ENCODE measurements at regions not wholly inside any gene's neighbourhood (a gene's known extent, or its start where the extent isn't known, plus 50 kb on each side); places are given as distances from the start of the nearest gene placed in this dataset.

DNA sequence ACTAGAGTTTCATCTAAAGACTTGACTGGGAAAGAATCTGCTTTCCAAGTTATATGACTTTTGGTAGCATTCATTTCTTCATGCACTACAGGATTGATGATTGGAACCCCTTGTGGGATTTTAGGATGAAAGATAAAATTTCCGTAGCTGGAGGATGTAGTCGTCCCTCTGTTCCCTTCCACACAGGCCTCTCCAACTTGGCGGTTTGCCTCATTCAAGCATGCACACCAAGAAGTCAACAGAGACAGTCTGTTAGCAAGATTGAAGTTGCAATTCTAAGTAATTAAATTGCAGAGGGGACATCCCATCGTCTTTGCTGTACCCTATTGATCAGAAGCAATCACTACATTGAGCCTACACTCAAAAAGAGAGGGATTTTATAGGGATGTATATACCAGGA is 777.4 kb upstream of the HS3ST1 start:
- DNase-seq, result no peak
- H3K9ac ChIP-seq (ENCODE audit: low read length), result no peak overlapping the region
- no CpG with 5 or more reads among the region's 4 CpGs for WGBS (ENCODE audit: insufficient coverage)
- no peaks in the 10 kb centered on the region for H4K20me1 ChIP-seq (ENCODE audit: control insufficient read depth, insufficient read depth, low read length, poor library complexity, severe bottlenecking)
- TF ChIP-seq, protein P1, sequence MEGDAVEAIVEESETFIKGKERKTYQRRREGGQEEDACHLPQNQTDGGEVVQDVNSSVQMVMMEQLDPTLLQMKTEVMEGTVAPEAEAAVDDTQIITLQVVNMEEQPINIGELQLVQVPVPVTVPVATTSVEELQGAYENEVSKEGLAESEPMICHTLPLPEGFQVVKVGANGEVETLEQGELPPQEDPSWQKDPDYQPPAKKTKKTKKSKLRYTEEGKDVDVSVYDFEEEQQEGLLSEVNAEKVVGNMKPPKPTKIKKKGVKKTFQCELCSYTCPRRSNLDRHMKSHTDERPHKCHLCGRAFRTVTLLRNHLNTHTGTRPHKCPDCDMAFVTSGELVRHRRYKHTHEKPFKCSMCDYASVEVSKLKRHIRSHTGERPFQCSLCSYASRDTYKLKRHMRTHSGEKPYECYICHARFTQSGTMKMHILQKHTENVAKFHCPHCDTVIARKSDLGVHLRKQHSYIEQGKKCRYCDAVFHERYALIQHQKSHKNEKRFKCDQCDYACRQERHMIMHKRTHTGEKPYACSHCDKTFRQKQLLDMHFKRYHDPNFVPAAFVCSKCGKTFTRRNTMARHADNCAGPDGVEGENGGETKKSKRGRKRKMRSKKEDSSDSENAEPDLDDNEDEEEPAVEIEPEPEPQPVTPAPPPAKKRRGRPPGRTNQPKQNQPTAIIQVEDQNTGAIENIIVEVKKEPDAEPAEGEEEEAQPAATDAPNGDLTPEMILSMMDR (IDR thresholded peaks at IDR 0.05), result no peak
- TF ChIP-seq EZH2 (IDR thresholded peaks at IDR 0.05; ENCODE audit: borderline replicate concordance, insufficient read depth, low read depth, low read length, poor library complexity, severe bottlenecking), result no peak
- no peak overlapping the region for H3K4me3 Mint-ChIP-seq
- H3K9me3 Mint-ChIP-seq (ENCODE audit: insufficient read depth), result no peaks in the 10 kb centered on the region
- H3K27ac Mint-ChIP-seq, result no peak overlapping the region
- no peaks in the 10 kb centered on the region for H3K27me3 ChIP-seq (replicated peaks in 1 of 4; ENCODE audit: control extremely low read depth in 1 of 4, control insufficient read depth in 3 of 4, insufficient read depth in 4 of 4, low read length in 3 of 4)
- no peaks in the 10 kb centered on the region for H3K4me1 ChIP-seq (ENCODE audit: control insufficient read depth in 2 of 2, insufficient read depth in 2 of 2, low read length in 2 of 2)
- no peaks in the 10 kb centered on the region for H3K4me1 Mint-ChIP-seq
- POLR2A ChIA-PET, result no interaction called here
- no peak overlapping the region for H3K27ac ChIP-seq (ENCODE audit: low read length in 2 of 2)
- ATAC-seq (ENCODE audit: low read depth), result no peak
- H2AFZ ChIP-seq (ENCODE audit: insufficient read depth, low read depth, low read length, poor library complexity, severe bottlenecking), result no peak overlapping the region
- no peak overlapping the region for H3K4me3 ChIP-seq (ENCODE audit: control extremely low read depth in 1 of 5, extremely low read depth in 1 of 5, insufficient read depth in 1 of 5, low read depth in 2 of 5, low read length in 4 of 5)
- intact Hi-C loops (cut with micrococcal nuclease), result no loop called here
- H3K4me2 ChIP-seq (replicated peaks; ENCODE audit: low read depth, low read length, poor library complexity, severe bottlenecking), result no peak overlapping the region
- H3K27me3 Mint-ChIP-seq, result no peaks in the 10 kb centered on the region
- H3K79me2 ChIP-seq (ENCODE audit: control insufficient read depth, insufficient read depth, low read length), result no peaks in the 10 kb centered on the region
- no peaks in the 10 kb centered on the region for H3K36me3 ChIP-seq (replicated peaks in 1 of 2; ENCODE audit: control extremely low read depth in 1 of 2, control insufficient read depth in 1 of 2, extremely low read depth in 1 of 2, insufficient read depth in 2 of 2, low read length in 1 of 2)
- CTCF ChIA-PET, result no interaction called here
- H3K9me3 ChIP-seq (ENCODE audit: control extremely low read depth in 1 of 3, control insufficient read depth in 2 of 3, insufficient read depth in 1 of 3, low read length in 2 of 3), result peaks cover 0 to 2% (median 0%) of the 10 kb centered on the region in 3 donors

DNA sequence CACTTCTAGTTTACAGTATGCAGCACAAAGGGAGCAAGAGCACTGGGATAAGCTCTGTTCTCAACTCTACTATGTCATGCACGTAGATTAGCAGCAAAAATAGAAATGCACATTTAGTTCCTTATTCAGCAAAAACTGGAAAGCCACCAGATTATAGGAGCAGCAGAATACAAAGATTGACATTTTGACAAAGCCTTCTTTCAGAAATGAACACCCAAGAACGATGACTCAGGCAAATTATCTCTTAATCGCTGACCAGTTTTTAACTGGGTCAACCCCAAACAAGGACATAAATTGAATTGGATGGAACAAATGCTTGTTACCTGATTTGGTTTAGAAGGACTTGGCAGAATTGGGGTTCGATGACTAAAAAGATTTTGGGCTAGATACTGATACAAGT is 775.3 kb upstream of the HS3ST1 start:
- Mint-ChIP-seq H3K9me3 (ENCODE audit: insufficient read depth) (no peaks in the 10 kb centered on the region), H3K4me1 (no peaks in the 10 kb centered on the region), H3K27ac (no peak overlapping the region), H3K4me3 (no peak overlapping the region), H3K27me3 (no peaks in the 10 kb centered on the region)
- WGBS (ENCODE audit: insufficient coverage), result 71% methylated on average over 1 of the region's 4 CpGs
- H3K9me3 ChIP-seq (ENCODE audit: control extremely low read depth in 1 of 3, control insufficient read depth in 2 of 3, insufficient read depth in 1 of 3, low read length in 2 of 3), result peaks cover 0 to 2% (median 0%) of the 10 kb centered on the region in 3 donors
- no peaks in the 10 kb centered on the region for H4K20me1 ChIP-seq (ENCODE audit: control insufficient read depth, insufficient read depth, low read length, poor library complexity, severe bottlenecking)
- H3K27me3 ChIP-seq (replicated peaks in 1 of 4; ENCODE audit: control extremely low read depth in 1 of 4, control insufficient read depth in 3 of 4, insufficient read depth in 4 of 4, low read length in 3 of 4), result no peaks in the 10 kb centered on the region
- ChIA-PET POLR2A (no interaction called here), CTCF (no interaction called here)
- intact Hi-C loops (cut with micrococcal nuclease), result no loop called here
- H3K27ac ChIP-seq (ENCODE audit: low read length in 2 of 2), result no peak overlapping the region
- ATAC-seq (ENCODE audit: low read depth) (no peak), DNase-seq (no peak)
- H3K4me3 ChIP-seq (ENCODE audit: control extremely low read depth in 1 of 5, extremely low read depth in 1 of 5, insufficient read depth in 1 of 5, low read depth in 2 of 5, low read length in 4 of 5), result no peak overlapping the region
- H3K36me3 ChIP-seq (replicated peaks in 1 of 2; ENCODE audit: control extremely low read depth in 1 of 2, control insufficient read depth in 1 of 2, extremely low read depth in 1 of 2, insufficient read depth in 2 of 2, low read length in 1 of 2), result no peaks in the 10 kb centered on the region
- no peaks in the 10 kb centered on the region for H3K4me1 ChIP-seq (ENCODE audit: control insufficient read depth in 2 of 2, insufficient read depth in 2 of 2, low read length in 2 of 2)
- H3K4me2 ChIP-seq (replicated peaks; ENCODE audit: low read depth, low read length, poor library complexity, severe bottlenecking), result no peak overlapping the region
- no peak overlapping the region for H3K9ac ChIP-seq (ENCODE audit: low read length)
- no peak overlapping the region for H2AFZ ChIP-seq (ENCODE audit: insufficient read depth, low read depth, low read length, poor library complexity, severe bottlenecking)
- TF ChIP-seq, protein P1 (IDR thresholded peaks at IDR 0.05), result no peak
- no peak for TF ChIP-seq EZH2 (IDR thresholded peaks at IDR 0.05; ENCODE audit: borderline replicate concordance, insufficient read depth, low read depth, low read length, poor library complexity, severe bottlenecking)
- no peaks in the 10 kb centered on the region for H3K79me2 ChIP-seq (ENCODE audit: control insufficient read depth, insufficient read depth, low read length)

Data from B cell (primary cell).